ENCODE measurements at regions not wholly inside any gene's neighbourhood (a gene's known extent, or its start where the extent isn't known, plus 50 kb on each side); places are given as distances from the start of the nearest gene placed in this dataset.

GRCh38 chr12:69044887-69045286 is 111.9 kb upstream of the CPM start:
- H3K56ac ChIP-seq (ENCODE audit: insufficient read length, low read depth, low read length), result no peak overlapping the region
- no peaks in the 10 kb centered on the region for H3K79me2 ChIP-seq (ENCODE audit: insufficient read depth, low read length)
- H3K4ac ChIP-seq (ENCODE audit: low read depth, low read length), result no peak overlapping the region
- no peaks in the 10 kb centered on the region for H3K9me3 ChIP-seq (ENCODE audit: control insufficient read depth, low read depth, low read length)
- Mint-ChIP-seq H3K36me3 (ENCODE audit: insufficient read depth in 1 of 3, low read depth in 3 of 3) (no peaks in the 10 kb centered on the region), H3K4me1 (peaks cover 22 to 29% of the 10 kb centered on the region in 2 experiments), H3K27me3 (ENCODE audit: low read depth) (no peaks in the 10 kb centered on the region), H3K4me3 (no peak overlapping the region), H3K27ac (no peak overlapping the region), H3K9me3 (no peaks in the 10 kb centered on the region)
- no peak overlapping the region for H3K18ac ChIP-seq (ENCODE audit: insufficient read length, low read depth, low read length)
- no peak overlapping the region for H3K9ac ChIP-seq (ENCODE audit: extremely low read depth, insufficient read length, low read length)
- no peak overlapping the region for H2AFZ ChIP-seq (ENCODE audit: low read length)
- H2BK5ac ChIP-seq (ENCODE audit: insufficient read length, low read length), result no peak overlapping the region
- WGBS (ENCODE audit: extremely low coverage, insufficient read length, low lambda C conversion rate), result no CpG with 5 or more reads among the region's 2 CpGs
- no peaks in the 10 kb centered on the region for H3K79me1 ChIP-seq (ENCODE audit: insufficient read depth, low read depth, low read length, poor library complexity, severe bottlenecking)
- no peak overlapping the region for H4K8ac ChIP-seq (replicated peaks; ENCODE audit: insufficient read length, low read depth, low read length)
- H2BK12ac ChIP-seq (ENCODE audit: insufficient read length, low read depth, low read length), result no peak overlapping the region
- H3K4me2 ChIP-seq (ENCODE audit: insufficient read depth, insufficient read length, low read length), result no peak overlapping the region
- H4K5ac ChIP-seq (ENCODE audit: insufficient read length, low read depth, low read length), result no peak overlapping the region
- no peaks in the 10 kb centered on the region for H4K20me1 ChIP-seq (ENCODE audit: control insufficient read depth, insufficient read depth, insufficient read length)
- H3K14ac ChIP-seq (ENCODE audit: insufficient read depth, low read length), result no peak overlapping the region
- no peak overlapping the region for H2AK5ac ChIP-seq (ENCODE audit: insufficient read length, low read length)
- H4K91ac ChIP-seq (ENCODE audit: insufficient read length, low read depth, low read length), result no peak overlapping the region
- no peak for DNase-seq
- H3K27ac ChIP-seq (ENCODE audit: insufficient read length, low read depth, low read length), result no peak overlapping the region
- no peaks in the 10 kb centered on the region for H3K27me3 ChIP-seq (ENCODE audit: insufficient read depth, low read length)
- H3K23me2 ChIP-seq (ENCODE audit: insufficient read length, low read depth, low read length, poor library complexity, severe bottlenecking), result no peaks in the 10 kb centered on the region
- no peak overlapping the region for H3T11ph ChIP-seq (ENCODE audit: low read length)
- no peak overlapping the region for H3K23ac ChIP-seq (ENCODE audit: insufficient read length, low read depth, low read length)
- no peak overlapping the region for H2BK15ac ChIP-seq (ENCODE audit: low read depth, low read length)
- peaks cover 2% of the 10 kb centered on the region; the same call in 1 of the 2 replicates for H3K4me1 ChIP-seq (ENCODE audit: insufficient read depth, low read length)
- H2BK20ac ChIP-seq (ENCODE audit: low read depth, low read length, poor library complexity, severe bottlenecking), result no peak overlapping the region
- H2BK120ac ChIP-seq (ENCODE audit: low read depth, low read length, poor library complexity, severe bottlenecking), result no peak overlapping the region
- TF ChIP-seq CTCF (conservative IDR thresholded peaks at IDR 0.05), result no peak
